ENCODE measurements at regions not wholly inside any gene's neighbourhood (a gene's known extent, or its start where the extent isn't known, plus 50 kb on each side); places are given as distances from the start of the nearest gene placed in this dataset.
A peak's percentile ranks its signal among the peaks of the same experiment; 100 is the strongest.

DNA sequence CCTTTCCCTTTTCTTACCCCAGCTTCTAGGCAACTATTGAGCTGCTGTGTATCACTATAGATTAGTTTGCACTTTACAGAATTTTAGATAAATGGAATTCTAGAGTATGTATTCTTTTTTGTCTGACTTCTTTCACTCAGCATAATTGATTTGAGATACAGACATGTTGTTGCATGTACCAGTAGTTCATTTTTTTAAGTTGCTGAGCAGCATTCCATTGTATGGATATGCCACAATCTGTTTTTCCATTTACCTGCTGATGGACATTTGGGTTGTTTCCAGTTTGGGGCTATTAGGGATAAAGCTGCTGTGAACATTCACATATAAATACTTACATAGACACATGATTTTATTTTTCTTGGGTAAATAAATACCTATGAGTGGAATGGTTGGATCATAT lies 135.7 kb downstream of the IGF1 start:
- Histone ChIP-seq H3K27me3 (ENCODE audit: insufficient read depth, low read depth) (no peaks in the 10 kb centered on the region), H3K36me3 (ENCODE audit: low read depth) (no peaks in the 10 kb centered on the region), H4K20me1 (ENCODE audit: insufficient read depth) (no peaks in the 10 kb centered on the region), H3K4me2 (no peak overlapping the region), H3K27ac (no peak overlapping the region), H3K79me2 (ENCODE audit: low read depth) (no peaks in the 10 kb centered on the region), H3K9me2 (ENCODE audit: insufficient read depth) (no peaks in the 10 kb centered on the region), H3K4me1 (replicated peaks; ENCODE audit: insufficient read depth) (peaks cover 15% of the 10 kb centered on the region; the same call in 1 of the 2 replicates), H2AFZ (no peak overlapping the region), H3F3A (ENCODE audit: insufficient read depth, low read depth) (peaks cover 4% of the 10 kb centered on the region; the same call in 1 of the 2 replicates), H3K4me3 (no peak overlapping the region), H3K9me3 (ENCODE audit: insufficient read depth, low read depth) (no peaks in the 10 kb centered on the region)
- TF ChIP-seq EZH2 (IDR thresholded peaks at IDR 0.05; ENCODE audit: low read depth): no peak
- TF ChIP-seq, protein P1, sequence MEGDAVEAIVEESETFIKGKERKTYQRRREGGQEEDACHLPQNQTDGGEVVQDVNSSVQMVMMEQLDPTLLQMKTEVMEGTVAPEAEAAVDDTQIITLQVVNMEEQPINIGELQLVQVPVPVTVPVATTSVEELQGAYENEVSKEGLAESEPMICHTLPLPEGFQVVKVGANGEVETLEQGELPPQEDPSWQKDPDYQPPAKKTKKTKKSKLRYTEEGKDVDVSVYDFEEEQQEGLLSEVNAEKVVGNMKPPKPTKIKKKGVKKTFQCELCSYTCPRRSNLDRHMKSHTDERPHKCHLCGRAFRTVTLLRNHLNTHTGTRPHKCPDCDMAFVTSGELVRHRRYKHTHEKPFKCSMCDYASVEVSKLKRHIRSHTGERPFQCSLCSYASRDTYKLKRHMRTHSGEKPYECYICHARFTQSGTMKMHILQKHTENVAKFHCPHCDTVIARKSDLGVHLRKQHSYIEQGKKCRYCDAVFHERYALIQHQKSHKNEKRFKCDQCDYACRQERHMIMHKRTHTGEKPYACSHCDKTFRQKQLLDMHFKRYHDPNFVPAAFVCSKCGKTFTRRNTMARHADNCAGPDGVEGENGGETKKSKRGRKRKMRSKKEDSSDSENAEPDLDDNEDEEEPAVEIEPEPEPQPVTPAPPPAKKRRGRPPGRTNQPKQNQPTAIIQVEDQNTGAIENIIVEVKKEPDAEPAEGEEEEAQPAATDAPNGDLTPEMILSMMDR (conservative IDR thresholded peaks at IDR 0.05): no peak
- ChIA-PET CTCF (no interaction called here), POLR2A (ENCODE audit: unreplicated experiment) (no interaction called here)
- intact Hi-C loops (cut with micrococcal nuclease; ENCODE audit: unreplicated experiment): no loop called here
- no peak for DNase-seq
- no TSS peak for BruUV-seq (replicated peaks)

DNA sequence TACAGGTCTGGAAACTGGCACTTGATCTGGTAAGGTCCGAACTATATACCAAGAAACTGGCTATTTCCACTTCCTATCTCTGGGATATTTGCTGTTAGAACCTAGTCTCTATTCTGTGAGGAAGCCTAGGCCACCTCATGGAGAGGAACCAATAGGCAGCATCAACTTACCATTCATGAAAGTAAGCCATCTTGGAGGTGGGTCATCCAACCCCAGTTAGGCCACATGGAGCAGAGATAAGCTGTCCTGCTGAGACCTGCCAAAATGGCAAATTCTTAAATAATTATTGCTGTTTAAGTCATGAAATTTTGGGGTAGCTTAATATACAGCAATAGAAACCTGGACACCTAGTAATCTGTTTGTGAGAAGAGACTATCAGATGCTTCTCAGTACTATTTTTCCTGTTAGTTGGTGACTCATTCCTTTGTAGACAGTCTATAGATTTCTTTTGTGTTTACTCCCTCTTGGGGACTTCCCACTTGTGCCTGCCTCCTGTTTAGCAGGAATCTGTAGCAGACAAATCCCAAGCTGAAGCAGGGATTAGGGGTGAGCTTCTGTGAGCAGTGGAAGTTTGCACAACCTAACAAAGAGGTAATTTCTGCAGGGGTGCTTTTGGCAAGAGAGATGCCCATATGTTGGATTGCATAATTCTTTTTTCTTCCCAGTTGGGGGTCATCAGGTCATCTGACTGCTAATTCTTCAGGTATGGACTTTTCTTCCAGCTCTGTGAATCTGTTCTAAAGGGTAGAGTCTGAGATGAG lies 136.8 kb downstream of the IGF1 start:
- no peak overlapping the region for H3K4me3 ChIP-seq
- BruUV-seq (replicated peaks): no TSS peak
- H3K79me2 ChIP-seq (ENCODE audit: low read depth): no peaks in the 10 kb centered on the region
- peaks cover 15% of the 10 kb centered on the region; the same call in 1 of the 2 replicates for H3K4me1 ChIP-seq (replicated peaks; ENCODE audit: insufficient read depth)
- no peaks in the 10 kb centered on the region for H4K20me1 ChIP-seq (ENCODE audit: insufficient read depth)
- no peaks in the 10 kb centered on the region for H3K27me3 ChIP-seq (ENCODE audit: insufficient read depth, low read depth)
- H2AFZ ChIP-seq: no peak overlapping the region
- TF ChIP-seq, protein P1 (conservative IDR thresholded peaks at IDR 0.05): no peak
- no peak for TF ChIP-seq EZH2 (IDR thresholded peaks at IDR 0.05; ENCODE audit: low read depth)
- intact Hi-C loops (cut with micrococcal nuclease; ENCODE audit: unreplicated experiment): no loop called here
- POLR2A ChIA-PET (ENCODE audit: unreplicated experiment): no interaction called here
- peak; percentile 1 to 55 for DNase-seq
- peaks cover 4% of the 10 kb centered on the region; the same call in 1 of the 2 replicates for H3F3A ChIP-seq (ENCODE audit: insufficient read depth, low read depth)
- peak overlapping the region; percentile 53; the same call in 1 of the 2 replicates for H3K27ac ChIP-seq
- no peaks in the 10 kb centered on the region for H3K36me3 ChIP-seq (ENCODE audit: low read depth)
- CTCF ChIA-PET: no interaction called here
- H3K9me2 ChIP-seq (ENCODE audit: insufficient read depth): no peaks in the 10 kb centered on the region
- no peak overlapping the region for H3K4me2 ChIP-seq
- H3K9me3 ChIP-seq (ENCODE audit: insufficient read depth, low read depth): no peaks in the 10 kb centered on the region

DNA sequence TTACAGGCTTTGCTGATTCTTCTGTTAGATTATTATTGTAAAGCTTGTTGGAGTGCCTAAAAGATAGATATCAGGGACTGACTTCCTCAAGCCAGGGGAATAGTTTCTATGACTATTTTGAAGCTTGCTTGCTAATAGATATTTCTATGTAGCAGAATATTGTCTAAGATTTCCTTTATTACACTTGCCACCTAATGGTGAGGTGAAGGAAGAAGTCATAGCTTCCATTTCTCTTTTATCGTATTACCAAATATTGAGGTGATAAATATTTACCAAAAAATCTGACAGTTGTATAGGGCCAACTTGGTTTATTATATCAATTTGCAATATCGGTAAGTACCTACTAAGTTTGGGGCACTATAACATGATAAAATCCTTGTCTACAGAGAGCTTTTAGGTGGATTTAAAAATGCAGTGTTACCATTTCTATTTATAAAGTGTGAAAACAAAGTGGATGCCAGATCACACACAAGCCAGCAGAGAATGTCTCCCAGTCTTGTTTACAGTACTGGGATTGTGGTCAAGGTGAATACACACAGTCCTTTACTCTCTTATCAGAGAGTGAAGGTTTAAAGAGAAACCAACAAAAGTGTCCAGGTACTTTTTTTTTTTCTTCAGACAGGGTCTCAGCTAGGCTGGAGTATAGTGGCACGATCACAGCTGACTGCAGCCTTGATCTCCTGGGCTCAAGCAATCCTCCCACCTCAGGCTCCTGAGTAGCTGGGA lies 137.9 kb downstream of the IGF1 start:
- H3K4me3 ChIP-seq: no peak overlapping the region
- no TSS peak for BruUV-seq (replicated peaks)
- ChIA-PET POLR2A (ENCODE audit: unreplicated experiment) (no interaction called here), CTCF (no interaction called here)
- no peak overlapping the region for H2AFZ ChIP-seq
- no peak overlapping the region for H3K4me2 ChIP-seq
- H3K27ac ChIP-seq: no peak overlapping the region
- H3K27me3 ChIP-seq (ENCODE audit: insufficient read depth, low read depth): no peaks in the 10 kb centered on the region
- no peaks in the 10 kb centered on the region for H3K9me3 ChIP-seq (ENCODE audit: insufficient read depth, low read depth)
- H3K9me2 ChIP-seq (ENCODE audit: insufficient read depth): no peaks in the 10 kb centered on the region
- no peaks in the 10 kb centered on the region for H3K36me3 ChIP-seq (ENCODE audit: low read depth)
- no peak for DNase-seq
- H3K4me1 ChIP-seq (replicated peaks; ENCODE audit: insufficient read depth): peaks cover 15% of the 10 kb centered on the region; the same call in 1 of the 2 replicates
- H4K20me1 ChIP-seq (ENCODE audit: insufficient read depth): no peaks in the 10 kb centered on the region
- intact Hi-C loops (cut with micrococcal nuclease; ENCODE audit: unreplicated experiment): no loop called here
- no peaks in the 10 kb centered on the region for H3K79me2 ChIP-seq (ENCODE audit: low read depth)
- H3F3A ChIP-seq (ENCODE audit: insufficient read depth, low read depth): peaks cover 4% of the 10 kb centered on the region; the same call in 1 of the 2 replicates
- no peak for TF ChIP-seq EZH2 (IDR thresholded peaks at IDR 0.05; ENCODE audit: low read depth)
- TF ChIP-seq, protein P1 (conservative IDR thresholded peaks at IDR 0.05): no peak
